Fibroblast of skin of right quadriceps (primary cell): ENCODE measurements at regions not wholly inside any gene's neighbourhood (a gene's known extent, or its start where the extent isn't known, plus 50 kb on each side); places are given as distances from the start of the nearest gene placed in this dataset.
"Not testable (repeated sequence)": the region's sequence is repeated elsewhere in the genome, so short reads cannot be mapped to it uniquely, and the experiment has no call there.

Experiments
- DNase-seq: peaks from one replicate; pipeline ENCODE4 v3.0.0-alpha.2; 2013

GRCh38 chr7:97928844-97929243 is 56.6 kb upstream of the ASNS start:
- not testable (repeated sequence) for DNase-seq

DNA sequence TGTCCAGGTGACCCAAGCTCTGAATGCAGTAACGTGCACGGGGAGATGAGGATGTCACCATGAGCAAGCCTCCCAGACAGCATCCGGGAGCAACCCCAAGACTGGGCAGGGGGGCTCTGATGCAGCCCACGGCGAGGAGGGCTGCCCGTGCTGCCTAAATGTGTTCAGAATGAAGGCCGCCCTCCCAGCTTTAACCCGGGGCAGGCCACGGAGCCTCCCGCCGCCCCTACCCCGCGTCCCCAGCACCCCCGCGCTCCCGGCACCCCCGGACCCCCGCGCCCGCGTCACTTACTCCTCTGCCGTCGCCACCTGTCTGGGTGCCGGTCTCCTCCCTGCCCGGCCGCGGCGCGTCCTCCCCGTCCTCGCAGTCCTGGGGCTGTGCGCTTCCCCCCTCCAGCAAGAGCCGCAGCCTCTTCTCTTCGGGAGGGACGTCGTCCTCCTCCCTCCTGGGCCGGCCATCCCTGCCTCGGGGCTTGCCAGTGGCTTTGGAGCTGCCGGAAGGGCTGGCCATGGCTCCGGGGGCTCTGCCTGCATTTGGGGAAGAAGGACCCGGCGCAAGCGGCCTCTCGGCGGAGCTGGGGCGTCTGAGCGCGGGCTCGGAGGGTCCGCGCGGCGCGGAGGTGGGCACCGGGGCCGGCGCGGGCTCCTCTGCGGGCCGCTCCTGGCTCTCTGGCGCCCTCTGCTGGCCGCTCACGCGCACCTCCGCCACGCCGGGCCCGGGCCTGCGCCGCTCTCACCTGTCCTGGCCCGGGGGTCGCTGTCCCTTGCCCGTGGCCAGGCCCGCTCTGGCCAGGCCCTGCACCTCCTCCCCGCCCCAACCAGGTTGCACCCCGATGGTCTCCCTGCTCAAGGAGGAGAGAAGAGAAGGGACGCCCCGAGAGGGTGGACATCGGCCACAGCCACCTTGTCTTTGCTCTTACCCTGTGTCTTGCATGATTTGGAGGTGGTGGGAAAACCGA is 55.9 kb upstream of the ASNS start:
- DNase-seq, result peak; percentile 15
